HT-29 (cell line): ENCODE measurements at regions not wholly inside any gene's neighbourhood (a gene's known extent, or its start where the extent isn't known, plus 50 kb on each side); places are given as distances from the start of the nearest gene placed in this dataset.

ENCODE experiments used
- DNase-seq: peaks from one replicate; pipeline ENCODE4 v3.0.0-alpha.2; 2015; ENCODE audit warnings: low spot score

DNA sequence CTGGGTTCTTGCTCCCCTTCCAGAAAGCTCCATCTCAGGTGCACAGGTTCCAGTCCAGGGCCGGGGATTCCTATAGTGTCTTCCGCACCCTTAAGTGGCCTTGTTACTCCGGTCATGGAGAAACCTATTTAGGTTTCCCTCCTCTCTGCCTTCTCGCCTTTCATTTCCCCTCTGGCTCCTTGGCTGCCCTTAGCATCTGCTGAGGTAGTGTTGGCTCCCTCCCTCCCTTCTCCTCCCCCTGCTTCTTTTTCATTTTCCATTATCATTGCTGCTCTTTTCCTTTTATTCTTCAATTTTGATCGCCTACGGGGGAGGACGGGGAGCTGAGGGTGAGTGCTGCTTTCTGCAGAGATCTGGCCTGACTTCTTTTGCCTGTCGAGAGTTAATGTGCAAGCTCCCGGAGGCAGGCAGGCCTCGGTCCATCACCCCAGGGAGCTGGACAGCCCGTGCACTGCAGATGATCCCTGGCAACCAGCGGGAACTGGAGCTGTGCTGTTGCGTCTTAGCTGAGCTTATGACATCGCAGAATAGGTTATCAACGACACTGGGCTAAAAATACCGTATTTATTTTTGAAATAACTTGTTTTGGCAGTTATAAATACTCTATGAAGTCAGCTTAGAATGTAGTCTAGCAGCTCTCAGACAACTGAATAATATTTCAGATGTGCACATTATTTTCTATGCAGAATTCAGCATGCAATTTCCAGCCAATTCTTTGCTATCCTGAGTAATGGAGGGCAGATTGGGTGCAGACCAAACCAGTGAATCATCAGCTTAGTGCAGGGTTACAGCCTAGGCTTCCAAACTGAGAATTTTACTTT is 141.9 kb downstream of the SLC4A3 start:
- DNase-seq = no peak

- no peak for DNase-seq
Measured at GRCh38 chr2:219772103-219772635, 144.7 kb downstream of the SLC4A3 start.

- no peak for DNase-seq
Measured at GRCh38 chr2:219772697-219773096, 145.3 kb downstream of the SLC4A3 start.

DNA sequence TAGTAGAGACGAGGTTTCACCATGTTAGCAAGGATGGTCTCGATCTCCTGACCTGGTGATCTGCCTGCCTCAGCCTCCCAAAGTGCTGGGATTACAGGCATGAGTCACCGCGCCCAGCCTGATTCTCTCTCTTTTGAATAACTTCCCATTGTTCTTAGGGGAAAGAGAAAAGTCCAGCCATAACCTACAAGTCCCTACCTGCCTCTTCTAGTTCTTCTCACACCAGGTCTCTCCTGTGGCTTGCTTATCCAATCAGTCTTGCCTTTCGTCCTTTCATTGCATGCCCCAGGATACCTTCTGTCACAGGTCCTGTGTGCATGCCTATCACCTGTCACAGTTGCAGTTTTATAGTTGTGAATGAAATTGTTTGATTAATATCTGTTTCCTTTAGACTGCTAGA is 148.1 kb downstream of the SLC4A3 start:
- no peak for DNase-seq

GRCh38 chr2:219777388-219777787 is 150.0 kb downstream of the SLC4A3 start:
- DNase-seq = no peak

DNA sequence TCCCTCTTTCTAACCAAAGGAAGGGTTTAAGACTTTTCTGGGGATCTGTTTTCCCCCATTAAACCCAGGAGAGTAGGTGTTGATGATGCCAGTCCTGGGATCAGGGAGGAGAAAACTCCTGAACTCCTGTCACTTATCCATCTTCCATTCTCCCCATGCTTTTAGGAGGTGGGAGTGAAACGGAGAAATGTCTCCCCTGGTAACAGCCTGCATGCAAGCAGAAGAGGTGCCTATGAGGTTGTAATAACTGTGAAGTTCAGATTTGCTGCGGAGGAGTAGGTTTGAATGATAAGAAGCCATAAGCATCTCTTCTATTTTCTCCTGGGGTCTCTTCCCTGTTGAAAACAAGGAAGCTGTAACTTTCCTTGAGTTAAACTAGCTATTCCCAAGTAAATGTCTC is 150.8 kb downstream of the SLC4A3 start:
- DNase-seq = no peak

DNA sequence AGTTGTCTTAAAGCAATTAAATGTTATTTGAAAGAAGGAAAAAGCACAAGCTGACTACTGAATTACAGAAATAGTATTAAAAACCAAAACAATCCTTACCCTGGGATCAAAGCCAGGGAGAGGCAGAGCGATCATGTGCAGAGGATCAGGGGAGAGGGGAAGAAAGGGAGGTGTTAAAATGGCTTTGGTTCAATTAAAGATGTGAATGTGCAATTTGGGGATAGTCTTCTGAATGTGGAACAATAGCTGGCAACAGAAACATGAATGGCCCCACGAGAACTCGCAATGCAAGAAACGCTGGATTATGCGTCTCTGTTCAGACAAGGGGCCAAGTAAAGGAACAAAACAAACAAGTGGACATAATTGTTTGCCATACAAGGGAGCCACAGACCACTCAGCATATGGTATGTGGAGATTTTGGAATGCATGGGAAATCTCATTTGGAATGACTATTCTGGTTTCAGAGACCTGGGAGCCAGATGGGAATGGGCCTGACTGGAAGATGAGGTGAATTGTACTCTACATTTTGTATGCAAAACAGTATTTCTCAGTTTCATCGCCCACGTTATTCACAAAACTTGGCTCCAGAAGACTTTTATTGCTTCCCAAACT is 155.4 kb downstream of the SLC4A3 start:
- no peak for DNase-seq

- no peak for DNase-seq
Measured at GRCh38 chr2:219783359-219783975, 156.0 kb downstream of the SLC4A3 start.

- no peak for DNase-seq
Measured at GRCh38 chr2:219784178-219784577, 156.7 kb downstream of the SLC4A3 start.

DNA sequence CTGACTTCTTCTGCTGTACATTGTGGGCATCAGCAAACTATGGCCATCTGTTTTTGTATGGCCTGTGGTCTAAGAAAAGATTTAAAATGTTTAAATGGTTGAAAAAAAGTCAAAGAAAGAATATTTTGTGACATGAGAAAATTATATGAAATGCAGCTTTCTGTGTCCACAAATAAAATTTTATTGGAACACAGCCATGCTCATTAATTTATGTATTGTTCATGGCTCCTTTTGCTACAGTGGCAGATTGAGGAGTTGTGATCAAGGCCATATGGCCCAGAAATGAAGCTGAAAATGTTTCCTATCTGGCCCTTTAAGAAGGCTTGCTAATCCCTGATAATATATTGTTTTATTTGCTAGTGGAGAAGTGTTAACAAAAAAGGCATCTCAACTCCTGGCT is 162.0 kb downstream of the SLC4A3 start:
- DNase-seq = no peak

- DNase-seq = no peak
Measured at GRCh38 chr2:219792446-219792845, 165.0 kb downstream of the SLC4A3 start.

DNA sequence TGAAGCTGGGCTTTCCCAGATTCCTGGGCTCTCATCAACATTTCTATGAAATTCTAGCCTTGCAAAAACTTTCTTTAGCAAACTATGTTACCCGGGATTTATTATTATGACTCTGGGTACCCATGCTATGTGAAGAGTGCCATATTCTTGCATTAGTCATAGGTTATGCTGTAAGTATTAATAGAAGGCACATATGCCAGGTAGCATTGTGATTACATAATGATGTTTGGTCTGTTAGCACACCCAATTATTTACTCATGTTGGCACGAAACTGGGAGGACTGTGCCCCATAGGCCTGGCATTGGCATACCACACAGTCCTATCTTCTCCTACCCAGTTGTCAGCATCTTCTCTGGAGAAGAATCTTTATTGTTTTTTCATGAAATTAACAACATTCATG is 171.0 kb downstream of the SLC4A3 start:
- DNase-seq = no peak

- no peak for DNase-seq
Measured at GRCh38 chr2:219803294-219803693, 175.9 kb downstream of the SLC4A3 start.

- DNase-seq = no peak
Measured at GRCh38 chr2:219810895-219811294, 183.5 kb downstream of the SLC4A3 start.

DNA sequence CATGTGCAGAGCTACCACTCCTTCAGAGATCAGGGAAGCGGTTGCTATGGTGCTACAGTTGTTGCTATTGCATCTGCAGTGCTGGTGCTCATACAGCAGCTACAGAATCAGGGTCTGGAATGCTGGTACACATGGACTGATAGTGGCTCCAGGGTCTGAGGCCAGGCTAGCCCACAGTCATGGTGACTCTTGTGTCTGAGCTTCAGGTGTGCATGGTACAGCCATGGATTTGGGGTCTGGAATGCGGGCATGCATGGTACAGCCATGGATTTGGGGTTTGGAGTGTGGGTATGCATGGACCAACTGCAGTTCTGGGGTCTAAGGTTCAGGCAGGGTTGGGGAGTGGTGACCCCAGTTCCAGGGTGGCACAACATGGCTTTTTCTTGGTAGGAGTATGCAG is 185.2 kb downstream of the SLC4A3 start:
- DNase-seq = no peak

- DNase-seq = no peak
Measured at GRCh38 chr2:219820767-219821166, 193.3 kb downstream of the SLC4A3 start.

DNA sequence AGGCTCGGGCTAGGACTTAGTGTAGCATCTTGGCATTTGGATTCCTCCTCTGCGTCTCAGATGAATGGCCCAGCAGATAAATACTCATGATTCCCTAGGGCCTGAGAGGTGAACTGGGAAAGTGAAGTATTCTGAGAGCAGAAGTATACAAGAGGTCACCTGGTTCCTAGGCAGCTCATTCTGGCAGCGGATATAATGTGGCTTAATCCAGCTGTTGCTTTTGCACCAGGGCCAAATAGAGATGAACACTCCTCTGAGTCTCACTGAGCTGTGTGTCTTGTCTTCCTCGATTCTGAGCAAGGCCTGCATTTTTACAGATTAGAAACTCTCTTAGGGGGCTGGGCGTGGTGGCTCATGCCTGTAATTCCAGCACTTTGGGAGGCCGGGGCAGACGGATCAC is 196.1 kb downstream of the SLC4A3 start:
- no peak for DNase-seq

- no peak for DNase-seq
Measured at GRCh38 chr2:219824996-219825395, 197.6 kb downstream of the SLC4A3 start.

- no peak for DNase-seq
Measured at GRCh38 chr2:219828127-219828526, 200.7 kb downstream of the SLC4A3 start.

GRCh38 chr2:219829667-219830352 is 202.4 kb downstream of the SLC4A3 start:
- no peak for DNase-seq

DNA sequence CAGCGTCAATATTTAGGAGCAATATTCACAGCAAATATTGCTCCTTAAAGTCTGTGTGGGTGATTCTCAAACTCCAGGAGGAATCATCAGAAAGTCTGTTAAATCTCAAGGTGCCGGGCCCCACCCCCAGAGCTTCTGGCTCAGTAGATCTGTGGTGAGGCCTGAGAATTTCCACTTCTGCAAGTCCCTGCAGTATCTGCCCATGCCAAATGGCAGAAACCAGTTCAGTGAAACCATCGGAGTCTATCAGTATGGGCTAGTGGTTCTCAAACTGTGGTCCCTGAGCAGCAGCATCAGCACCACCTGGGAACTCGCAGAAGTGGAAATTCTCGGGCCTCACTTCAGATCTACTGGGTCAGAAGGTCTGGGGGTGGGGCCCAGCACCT is 202.9 kb downstream of the SLC4A3 start:
- DNase-seq = no peak

- DNase-seq = no peak
Measured at GRCh38 chr2:219831957-219832356, 204.5 kb downstream of the SLC4A3 start.
